ENCODE measurements at regions not wholly inside any gene's neighbourhood (a gene's known extent, or its start where the extent isn't known, plus 50 kb on each side); places are given as distances from the start of the nearest gene placed in this dataset.

DNA sequence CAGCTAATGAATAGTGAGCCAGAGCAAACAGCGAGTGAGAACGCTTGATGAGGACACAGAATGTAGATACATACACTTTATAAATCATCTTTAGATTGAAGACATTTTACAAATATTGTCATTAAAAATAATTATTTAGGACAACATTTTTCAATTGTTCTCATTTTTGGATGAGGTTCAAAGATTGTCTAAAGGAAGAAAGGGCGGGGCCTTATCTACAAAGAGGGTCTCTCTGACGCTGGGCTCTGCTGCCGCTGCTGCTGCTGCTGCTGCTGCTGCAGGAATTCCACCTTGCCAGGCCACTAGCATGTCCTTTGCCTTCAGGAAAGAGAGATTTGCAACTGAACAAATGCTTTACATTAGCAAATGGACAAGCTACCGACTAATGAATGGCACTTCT, 220.7 kb upstream of the TMEM161B start:
- TF ChIP-seq, protein P1, sequence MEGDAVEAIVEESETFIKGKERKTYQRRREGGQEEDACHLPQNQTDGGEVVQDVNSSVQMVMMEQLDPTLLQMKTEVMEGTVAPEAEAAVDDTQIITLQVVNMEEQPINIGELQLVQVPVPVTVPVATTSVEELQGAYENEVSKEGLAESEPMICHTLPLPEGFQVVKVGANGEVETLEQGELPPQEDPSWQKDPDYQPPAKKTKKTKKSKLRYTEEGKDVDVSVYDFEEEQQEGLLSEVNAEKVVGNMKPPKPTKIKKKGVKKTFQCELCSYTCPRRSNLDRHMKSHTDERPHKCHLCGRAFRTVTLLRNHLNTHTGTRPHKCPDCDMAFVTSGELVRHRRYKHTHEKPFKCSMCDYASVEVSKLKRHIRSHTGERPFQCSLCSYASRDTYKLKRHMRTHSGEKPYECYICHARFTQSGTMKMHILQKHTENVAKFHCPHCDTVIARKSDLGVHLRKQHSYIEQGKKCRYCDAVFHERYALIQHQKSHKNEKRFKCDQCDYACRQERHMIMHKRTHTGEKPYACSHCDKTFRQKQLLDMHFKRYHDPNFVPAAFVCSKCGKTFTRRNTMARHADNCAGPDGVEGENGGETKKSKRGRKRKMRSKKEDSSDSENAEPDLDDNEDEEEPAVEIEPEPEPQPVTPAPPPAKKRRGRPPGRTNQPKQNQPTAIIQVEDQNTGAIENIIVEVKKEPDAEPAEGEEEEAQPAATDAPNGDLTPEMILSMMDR (IDR thresholded peaks at IDR 0.05): no peak
- no peak for TF ChIP-seq POLR2A (IDR thresholded peaks at IDR 0.05; ENCODE audit: low read depth)
- no peak for TF ChIP-seq POLR2AphosphoS5 (IDR thresholded peaks at IDR 0.05)
- no peak for TF ChIP-seq EP300 (IDR thresholded peaks at IDR 0.05)
